H1 (cell line): ENCODE measurements at regions not wholly inside any gene's neighbourhood (a gene's known extent, or its start where the extent isn't known, plus 50 kb on each side); places are given as distances from the start of the nearest gene placed in this dataset.

Source experiments
- CTCF ChIA-PET: fragments of 300-600 bp; sonication (Branson Sonifier 250); formaldehyde crosslinking; loops from one replicate; lab custom pipeline; 2021; ENCODE audit not compliant: partially characterized antibody; lab: Charles Lee
- POLR2A ChIA-PET: fragments of 300-600 bp; sonication (Branson Sonifier 250); formaldehyde crosslinking; loops from one replicate; lab custom pipeline; 2021; ENCODE audit warnings: inconsistent platforms; ENCODE audit not compliant: partially characterized antibody; lab: Charles Lee
- DNase-seq, 2 experiments: peaks; one replicate each; pipeline versions ENCODE4 v3.0.0 to v3.0.0-alpha.2; 2010 to 2022; ENCODE audit warnings: low spot score in 2 of 2, low read depth in 1 of 2, mixed read lengths in 1 of 2
- FAIRE-seq: peaks from 2 replicates; lab custom pipeline; 2011; peaks lifted over from hg19 to GRCh38; lab: Jason Lieb, UNC
- H2AFZ ChIP-seq: 2 replicates; pipeline ENCODE4 v1.8.1; 2012; ENCODE audit warnings: low read length, inconsistent platforms
- H2AK5ac ChIP-seq: 2 replicates; pipeline ENCODE4 v1.6.1; 2013; ENCODE audit warnings: low read depth, low read length
- H2BK120ac ChIP-seq: replicated peaks from 2 replicates; pipeline ENCODE3; 2013; ENCODE audit warnings: low read depth, low read length, inconsistent platforms
- H2BK12ac ChIP-seq: 2 replicates; pipeline ENCODE4 v1.6.1; 2013; ENCODE audit warnings: low read depth, low read length
- H2BK15ac ChIP-seq: 2 replicates; pipeline ENCODE4 v1.6.1; 2013; ENCODE audit warnings: low read length
- H2BK20ac ChIP-seq: 2 replicates; pipeline ENCODE4 v1.6.1; 2013; ENCODE audit warnings: low read length
- H2BK5ac ChIP-seq: 2 replicates; pipeline ENCODE4 v1.6.1; 2013; ENCODE audit warnings: low read depth, low read length
- H3K14ac ChIP-seq: 2 replicates; pipeline ENCODE4 v1.6.1; 2013; ENCODE audit warnings: inconsistent platforms; ENCODE audit not compliant: insufficient read length
- H3K18ac ChIP-seq: 2 replicates; pipeline ENCODE4 v1.6.1; 2013; ENCODE audit warnings: low read length; ENCODE audit errors: extremely low read depth
- H3K23ac ChIP-seq: 2 replicates; pipeline ENCODE4 v1.6.1; 2013; ENCODE audit warnings: inconsistent platforms; ENCODE audit not compliant: insufficient read length
- H3K23me2 ChIP-seq: 2 replicates; pipeline ENCODE4 v1.6.1; 2013; ENCODE audit warnings: low read depth, low read length
- H3K27ac ChIP-seq: 2 replicates; pipeline ENCODE4 v1.6.1; 2011; ENCODE audit warnings: low read depth, low read length, inconsistent platforms
- H3K27me3 ChIP-seq, 4 experiments: replicated peaks in 1 of 4; 1 replicate in 1 of 4; 2 replicates in 3 of 4; pipeline versions ENCODE4 v1.6.1 to v1.8.1; 2011 to 2013; ENCODE audit warnings: low read length in 3 of 4, mild to moderate bottlenecking in 3 of 4, inconsistent platforms in 2 of 4, mixed read lengths in 2 of 4, moderate library complexity in 1 of 4; ENCODE audit not compliant: control insufficient read depth in 3 of 4, insufficient read depth in 3 of 4; ENCODE audit errors: extremely low read depth in 1 of 4
- H3K36me3 ChIP-seq, 4 experiments: 2 replicates each; pipeline versions ENCODE4 v1.6.1 to v1.8.1; 2011 to 2013; ENCODE audit warnings: mild to moderate bottlenecking in 4 of 4, low read length in 3 of 4, moderate library complexity in 2 of 4, control low read depth in 1 of 4, inconsistent platforms in 1 of 4; ENCODE audit not compliant: insufficient read depth in 4 of 4, control insufficient read depth in 2 of 4
- H3K4ac ChIP-seq: replicated peaks from 2 replicates; pipeline ENCODE3; 2013; ENCODE audit warnings: low read length, low read depth, mixed read lengths, inconsistent platforms; ENCODE audit not compliant: insufficient read length
- H3K4me1 ChIP-seq, 4 experiments: replicated peaks in 1 of 4; 1 replicate in 1 of 4; 2 replicates in 3 of 4; pipeline versions ENCODE4 v1.6.1 to v1.8.1; 2011 to 2013; ENCODE audit warnings: low read length in 3 of 4, inconsistent platforms in 2 of 4, mixed read lengths in 1 of 4; ENCODE audit not compliant: insufficient read depth in 4 of 4, control insufficient read depth in 3 of 4
- H3K4me2 ChIP-seq, 2 experiments: 2 replicates each; pipeline versions ENCODE4 v1.6.1 to v1.8.1; 2011 to 2013; ENCODE audit warnings: low read depth in 2 of 2, low read length in 2 of 2, control low read depth in 1 of 2, inconsistent platforms in 1 of 2, mild to moderate bottlenecking in 1 of 2; ENCODE audit not compliant: insufficient read depth in 1 of 2
- H3K4me3 ChIP-seq, 4 experiments: fragments of 200-600, 300-600 bp in 1 of 4; sonication (generic), shearing (Covaris generic), sonication (Bioruptor Twin) in 1 of 4; 2 replicates each; pipeline versions ENCODE4 v1.5.1 to v1.8.1; 2011 to 2016; ENCODE audit warnings: low read length in 4 of 4, low read depth in 3 of 4, control low read depth in 2 of 4, inconsistent platforms in 2 of 4, mild to moderate bottlenecking in 2 of 4, mixed read lengths in 1 of 4, moderate library complexity in 1 of 4; ENCODE audit not compliant: insufficient read depth in 2 of 4; ENCODE audit errors: extremely low read depth in 1 of 4
- H3K56ac ChIP-seq: replicated peaks from 2 replicates; pipeline ENCODE3; 2013; ENCODE audit warnings: low read depth, mild to moderate bottlenecking, mixed read lengths, low read length, inconsistent platforms; ENCODE audit not compliant: insufficient read length
- H3K79me1 ChIP-seq: 2 replicates; pipeline ENCODE4 v1.6.1; 2013; ENCODE audit warnings: low read depth, low read length, control low read depth
- H3K79me2 ChIP-seq, 2 experiments: 2 replicates each; pipeline versions ENCODE4 v1.6.1 to v1.8.1; 2012 to 2013; ENCODE audit warnings: low read length in 2 of 2, mild to moderate bottlenecking in 2 of 2, inconsistent platforms in 1 of 2; ENCODE audit not compliant: insufficient read depth in 2 of 2, control insufficient read depth in 1 of 2
- H3K9ac ChIP-seq, 4 experiments: replicated peaks in 1 of 4; 1 replicate in 1 of 4; 2 replicates in 3 of 4; pipeline versions ENCODE4 v1.6.1 to v1.8.1; 2011 to 2013; ENCODE audit warnings: low read depth in 3 of 4, low read length in 3 of 4, control low read depth in 2 of 4, mild to moderate bottlenecking in 2 of 4, moderate library complexity in 2 of 4, inconsistent platforms in 1 of 4; ENCODE audit errors: extremely low read depth in 1 of 4
- H3K9me3 ChIP-seq, 2 experiments: 2 replicates each; pipeline versions ENCODE4 v1.6.1 to v1.8.1; 2012 to 2013; ENCODE audit warnings: mild to moderate bottlenecking in 2 of 2, moderate library complexity in 2 of 2, control low read depth in 1 of 2, inconsistent platforms in 1 of 2, low read depth in 1 of 2, low read length in 1 of 2, mixed read lengths in 1 of 2; ENCODE audit not compliant: insufficient read depth in 2 of 2
- H4K20me1 ChIP-seq, 2 experiments: replicated peaks in 1 of 2; 2 replicates each; pipeline versions ENCODE3 to v1.8.1; 2011 to 2013; ENCODE audit warnings: inconsistent platforms in 2 of 2, low read length in 2 of 2, mild to moderate bottlenecking in 1 of 2; ENCODE audit not compliant: insufficient read depth in 2 of 2, control insufficient read depth in 1 of 2
- H4K5ac ChIP-seq: 2 replicates; pipeline ENCODE4 v1.6.1; 2013; ENCODE audit warnings: low read length, low read depth, mixed read lengths, inconsistent platforms; ENCODE audit not compliant: insufficient read length
- H4K8ac ChIP-seq: 2 replicates; pipeline ENCODE4 v1.8.0; 2013; ENCODE audit warnings: mild to moderate bottlenecking, moderate library complexity, low read length, inconsistent platforms; ENCODE audit not compliant: insufficient read depth; ENCODE audit errors: extremely low read depth
- H4K91ac ChIP-seq: replicated peaks from 2 replicates; pipeline ENCODE3; 2013; ENCODE audit warnings: low read length, mixed read lengths, inconsistent platforms; ENCODE audit not compliant: insufficient read length
- ASH2L ChIP-seq: fragments of 200-600, 300-600 bp; sonication (generic); IDR thresholded peaks from one replicate; pipeline ENCODE4 v1.7.1; 2017; ENCODE audit warnings: low read length
- BCL11A ChIP-seq, 2 experiments: IDR thresholded peaks; one replicate each; pipeline ENCODE4 v1.6.1; 2011; ENCODE audit warnings: low read depth in 2 of 2, low read length in 2 of 2, mild to moderate bottlenecking in 2 of 2
- CEBPB ChIP-seq: IDR thresholded peaks from 2 replicates; pipeline ENCODE4 v1.6.1; 2012; ENCODE audit warnings: low read depth, low read length
- FOSL1 ChIP-seq: IDR thresholded peaks from 2 replicates; pipeline ENCODE4 v1.6.1; 2011; ENCODE audit warnings: mild to moderate bottlenecking, low read depth, low read length, moderate library complexity; ENCODE audit not compliant: insufficient read depth
- GABPA ChIP-seq: IDR thresholded peaks from 2 replicates; pipeline ENCODE4 v1.6.1; 2011; ENCODE audit warnings: mild to moderate bottlenecking, low read length, moderate library complexity, borderline replicate concordance; ENCODE audit not compliant: insufficient read depth
- GTF2F1 ChIP-seq: IDR thresholded peaks from 2 replicates; pipeline ENCODE4 v1.6.1; 2012; ENCODE audit warnings: low read depth, low read length, improper control_type of control experiment, borderline replicate concordance
- KDM5A ChIP-seq: fragments of 200-600 bp; IDR thresholded peaks from 2 replicates; pipeline ENCODE4 v1.7.1; 2012; ENCODE audit warnings: mild to moderate bottlenecking, low read length, inconsistent platforms, mixed read lengths
- POU5F1 ChIP-seq: IDR thresholded peaks from 2 replicates; pipeline ENCODE4 v1.6.1; 2011; ENCODE audit warnings: low read depth, mild to moderate bottlenecking, low read length, moderate library complexity
- SAP30 ChIP-seq: fragments of 300-600 bp; sonication (generic); IDR thresholded peaks from 2 replicates; pipeline ENCODE4 v1.7.1; 2012; ENCODE audit warnings: low read length, moderate library complexity, mild to moderate bottlenecking, inconsistent platforms; ENCODE audit not compliant: insufficient read depth, insufficient replicate concordance
- SIN3A ChIP-seq, 2 experiments: IDR thresholded peaks in 1 of 2; conservative IDR thresholded peaks in 1 of 2; 2 replicates each; pipeline ENCODE4 v1.6.1; 2011 to 2012; ENCODE audit warnings: low read length in 2 of 2, improper control_type of control experiment in 1 of 2, low read depth in 1 of 2, mild to moderate bottlenecking in 1 of 2
- SIRT6 ChIP-seq: IDR thresholded peaks from one replicate; pipeline ENCODE4 v1.7.1; 2012; ENCODE audit warnings: low read length, inconsistent platforms
- TBP ChIP-seq: IDR thresholded peaks from 2 replicates; pipeline ENCODE4 v1.6.1; 2011; ENCODE audit warnings: low read depth, low read length, improper control_type of control experiment
- TCF12 ChIP-seq: IDR thresholded peaks from 2 replicates; pipeline ENCODE4 v1.6.1; 2011; ENCODE audit warnings: low read depth, mild to moderate bottlenecking, low read length
- WGBS, 2 experiments: shearing (Covaris generic) in 1 of 2; methylation state at CpG; one replicate each; pipeline versions ENCODE4 v1.1.6 to v1.1.7; 2013 to 2015; ENCODE audit warnings: low lambda C conversion rate in 2 of 2, mixed read lengths in 2 of 2, inconsistent platforms in 1 of 2, low coverage in 1 of 2, missing lambda C conversion rate in 1 of 2; ENCODE audit not compliant: insufficient replicate concordance in 2 of 2, insufficient coverage in 1 of 2, insufficient read length in 1 of 2; ENCODE audit errors: extremely low coverage in 1 of 2, missing lambda C conversion rate in 1 of 2; 5-methylcytosine and 5-hydroxymethylcytosine counted together

GRCh38 chr4:15198070-15198727 is 195.9 kb downstream of the CPEB2 start:
- H3K18ac ChIP-seq = peak overlapping the region; percentile 1; the same call in 1 of the 2 replicates
- no peak overlapping the region for H3K4ac ChIP-seq
- H2BK15ac ChIP-seq = no peak overlapping the region; the same call in 1 of the 2 replicates
- no peak overlapping the region for H4K5ac ChIP-seq
- peak overlapping the region in 1 of 4 experiments; percentile 37; a peak in 2 of 8 replicates for H3K4me3 ChIP-seq
- H4K91ac ChIP-seq = no peak overlapping the region
- H3K14ac ChIP-seq = no peak overlapping the region
- H2BK120ac ChIP-seq = no peak overlapping the region
- H2AK5ac ChIP-seq = no peak overlapping the region
- peaks cover 0 to 9% (median 4%) of the 10 kb centered on the region in 4 experiments; a peak in 4 of 7 replicates for H3K4me1 ChIP-seq
- H3K56ac ChIP-seq = no peak overlapping the region
- H3K23ac ChIP-seq = no peak overlapping the region
- H3K4me2 ChIP-seq = peak overlapping the region; percentile 43 to 53
- H3K79me2 ChIP-seq = no peaks in the 10 kb centered on the region
- ChIA-PET CTCF (interaction anchor here (0.6 to 3.1 kb wide), 13 partner anchors 12 to 360 kb away, joined by 3 to 13 read pairs (median 4); no protein-coding TSS in a partner anchor), POLR2A (interaction anchor here (1.3 kb wide), 1 partner anchor 18 kb away, joined by 6 read pairs; no protein-coding TSS in a partner anchor)
- no peaks in the 10 kb centered on the region for H3K9me3 ChIP-seq
- no peak overlapping the region for H2BK20ac ChIP-seq
- H3K36me3 ChIP-seq = no peaks in the 10 kb centered on the region
- WGBS, 2 experiments = 25% methylated on average over 11 of the region's 11 CpGs; no CpG with 5 or more reads in 1 of the 2 experiments
- H2AFZ ChIP-seq = no peak overlapping the region
- H4K8ac ChIP-seq = no peak overlapping the region
- peak overlapping the region; percentile 5; the same call in 1 of the 2 replicates for H2BK5ac ChIP-seq
- no peaks in the 10 kb centered on the region for H3K27me3 ChIP-seq
- FAIRE-seq (peak; percentile 70), DNase-seq (peak in 1 of 2 experiments; percentile 49)
- H3K23me2 ChIP-seq = no peaks in the 10 kb centered on the region
- H3K79me1 ChIP-seq = no peaks in the 10 kb centered on the region
- no peak overlapping the region for H2BK12ac ChIP-seq
- H4K20me1 ChIP-seq = no peaks in the 10 kb centered on the region
- no peak overlapping the region for H3K9ac ChIP-seq
- H3K27ac ChIP-seq = no peak overlapping the region
- no peak for TF ChIP-seq SIRT6
- TF ChIP-seq TBP = no peak
- TF ChIP-seq ASH2L = peak; percentile 25
- TF ChIP-seq KDM5A = no peak
- no peak for TF ChIP-seq CEBPB
- TF ChIP-seq FOSL1 = no peak
- no peak for TF ChIP-seq POU5F1
- TF ChIP-seq BCL11A (IDR thresholded peaks at IDR 0.05; ENCODE audit: low read depth in 2 of 2, low read length in 2 of 2) = no peak
- no peak for TF ChIP-seq TCF12
- TF ChIP-seq SAP30 = no peak
- no peak for TF ChIP-seq GABPA
- no peak for TF ChIP-seq GTF2F1
- TF ChIP-seq SIN3A (conservative IDR thresholded peaks at IDR 0.05 in 1 of 2, IDR thresholded peaks at IDR 0.05 in 1 of 2; ENCODE audit: low read depth in 1 of 2, low read length in 2 of 2) = no peak
